ENCODE measurements at regions not wholly inside any gene's neighbourhood (a gene's known extent, or its start where the extent isn't known, plus 50 kb on each side); places are given as distances from the start of the nearest gene placed in this dataset.
"Not testable (repeated sequence)": the region's sequence is repeated elsewhere in the genome, so short reads cannot be mapped to it uniquely, and the experiment has no call there.

GRCh38 chr11:122204206-122204605 is 88.2 kb upstream of the BLID start:
- DNase-seq = no peak

- peak; percentile 69 to 91 (median 86) for DNase-seq
Observed at GRCh38 chr11:122202951-122203456, 87.0 kb upstream of the BLID start.

GRCh38 chr11:122202161-122202950 is 86.3 kb upstream of the BLID start:
- peak in 2 of 3 donors; percentile 76 to 87 for DNase-seq

- DNase-seq = no peak
Observed at GRCh38 chr11:122201106-122201505, 85.1 kb upstream of the BLID start.

GRCh38 chr11:122199661-122200060 is 83.6 kb upstream of the BLID start:
- no peak for DNase-seq

- DNase-seq = no peak
Observed at GRCh38 chr11:122198291-122198983, 82.4 kb upstream of the BLID start.

- DNase-seq = peak in 1 of 3 donors; percentile 96
Observed at GRCh38 chr11:122197066-122197987, 81.3 kb upstream of the BLID start.

- no peak for DNase-seq
Observed at GRCh38 chr11:122195790-122196189, 79.8 kb upstream of the BLID start.

- not testable (repeated sequence) for DNase-seq
Observed at GRCh38 chr11:122193881-122194480, 78.0 kb upstream of the BLID start.

GRCh38 chr11:122193457-122193856 is 77.4 kb upstream of the BLID start:
- no peak for DNase-seq

- no peak for DNase-seq
Observed at GRCh38 chr11:122192634-122193255, 76.7 kb upstream of the BLID start.

- peak; percentile 81 to 93 (median 83) for DNase-seq
Observed at GRCh38 chr11:122190768-122191167, 74.8 kb upstream of the BLID start.

GRCh38 chr11:122189229-122189628 is 73.2 kb upstream of the BLID start:
- peak; percentile 66 to 95 (median 78) for DNase-seq

- DNase-seq = no peak
Observed at GRCh38 chr11:122187373-122188165, 71.6 kb upstream of the BLID start.

- peak in 1 of 3 donors; percentile 95 for DNase-seq
Observed at GRCh38 chr11:122186439-122187080, 70.5 kb upstream of the BLID start.

- DNase-seq = no peak
Observed at GRCh38 chr11:122183933-122184332, 67.9 kb upstream of the BLID start.

- no peak for DNase-seq
Observed at GRCh38 chr11:122181893-122182292, 65.9 kb upstream of the BLID start.

GRCh38 chr11:122181372-122181771 is 65.4 kb upstream of the BLID start:
- no peak for DNase-seq
